Activated CD8-positive, alpha-beta T cell treated with anti-CD3 and anti-CD28 coated beads for 36 hours (primary cell): ENCODE measurements at regions not wholly inside any gene's neighbourhood (a gene's known extent, or its start where the extent isn't known, plus 50 kb on each side); places are given as distances from the start of the nearest gene placed in this dataset.

Experiments
- ATAC-seq: fragments of 200-7000 bp; cut with Tn5 transposase; one replicate; pipeline ENCODE4 v1.10.0; 2021; ENCODE audit warnings: mild to moderate bottlenecking, moderate library complexity
- CTCF ChIA-PET: fragments of 350-600 bp; sonication (Branson Sonifier 250); formaldehyde crosslinking; loops from one replicate; lab custom pipeline; 2021; ENCODE audit warnings: antibody characterized with exemption; lab: Charles Lee
- POLR2A ChIA-PET: fragments of 350-600 bp; sonication (Branson Sonifier 250); formaldehyde crosslinking; loops from one replicate; lab custom pipeline; 2021; ENCODE audit warnings: antibody characterized with exemption; lab: Charles Lee
- DNase-seq: peaks from one replicate; pipeline ENCODE4 v3.0.0-alpha.2; 2020
- H3K27ac Mint-ChIP-seq: one replicate; pipeline ENCODE4 v1.8.0; 2021; ENCODE audit warnings: mild to moderate bottlenecking, mixed read lengths
- H3K27me3 Mint-ChIP-seq: one replicate; pipeline ENCODE4 v1.8.0; 2021; ENCODE audit warnings: mixed read lengths
- H3K36me3 Mint-ChIP-seq: one replicate; pipeline ENCODE4 v1.8.0; 2021; ENCODE audit warnings: low read depth, mixed read lengths
- H3K4me1 Mint-ChIP-seq: one replicate; pipeline ENCODE4 v1.8.0; 2021; ENCODE audit warnings: low read depth, mixed read lengths
- H3K4me3 Mint-ChIP-seq: one replicate; pipeline ENCODE4 v1.8.0; 2021; ENCODE audit warnings: mild to moderate bottlenecking, moderate library complexity, mixed read lengths
- H3K9me3 Mint-ChIP-seq: one replicate; pipeline ENCODE4 v1.8.0; 2021; ENCODE audit warnings: mixed read lengths
- intact Hi-C: fragments of 100-400 bp; cut with micrococcal nuclease; formaldehyde crosslinking; loops from one replicate; pipeline ENCODE4 v1.10.0; 2022
- TF ChIP-seq, protein P1 (sequence below): fragments of 200-600 bp; IDR thresholded peaks from one replicate; pipeline ENCODE4 v1.8.0; 2022; ENCODE audit warnings: antibody characterized with exemption, mild to moderate bottlenecking

DNA sequence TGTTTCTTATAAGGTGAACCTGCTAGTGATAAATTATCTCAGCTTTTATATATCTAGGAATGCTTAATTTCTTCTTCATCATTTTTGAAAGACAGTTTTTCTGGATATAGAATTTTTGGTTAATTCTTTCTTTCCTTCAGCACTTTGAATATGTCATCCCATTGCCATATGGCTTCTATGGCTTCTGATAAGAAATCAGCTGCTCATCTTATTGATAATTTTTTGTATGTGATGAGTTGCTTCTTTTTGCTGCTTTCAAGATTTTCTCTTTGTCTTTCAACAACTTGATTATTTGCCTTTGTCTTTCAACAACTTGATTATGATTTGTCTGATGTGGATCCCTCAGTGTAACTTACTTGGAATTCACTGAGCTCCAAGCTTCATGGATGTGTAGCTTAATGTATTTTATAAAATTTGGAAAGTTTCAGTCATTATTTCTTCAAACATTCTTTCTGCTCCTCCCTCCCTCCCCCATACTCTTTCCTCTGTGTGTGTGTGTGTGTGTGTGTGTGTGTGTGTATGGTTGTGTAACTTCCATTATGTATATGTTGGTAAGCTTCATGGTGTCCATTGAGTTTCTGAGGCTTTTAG, 243.9 kb downstream of the TLE1 start:
- intact Hi-C loops: no loop called here
- Mint-ChIP-seq H3K4me1 (no peaks in the 10 kb centered on the region), H3K27ac (no peak overlapping the region), H3K36me3 (no peaks in the 10 kb centered on the region), H3K27me3 (no peaks in the 10 kb centered on the region), H3K9me3 (peaks cover 28% of the 10 kb centered on the region), H3K4me3 (no peak overlapping the region)
- CTCF ChIA-PET: no interaction called here
- POLR2A ChIA-PET: no interaction called here
- TF ChIP-seq, protein P1, sequence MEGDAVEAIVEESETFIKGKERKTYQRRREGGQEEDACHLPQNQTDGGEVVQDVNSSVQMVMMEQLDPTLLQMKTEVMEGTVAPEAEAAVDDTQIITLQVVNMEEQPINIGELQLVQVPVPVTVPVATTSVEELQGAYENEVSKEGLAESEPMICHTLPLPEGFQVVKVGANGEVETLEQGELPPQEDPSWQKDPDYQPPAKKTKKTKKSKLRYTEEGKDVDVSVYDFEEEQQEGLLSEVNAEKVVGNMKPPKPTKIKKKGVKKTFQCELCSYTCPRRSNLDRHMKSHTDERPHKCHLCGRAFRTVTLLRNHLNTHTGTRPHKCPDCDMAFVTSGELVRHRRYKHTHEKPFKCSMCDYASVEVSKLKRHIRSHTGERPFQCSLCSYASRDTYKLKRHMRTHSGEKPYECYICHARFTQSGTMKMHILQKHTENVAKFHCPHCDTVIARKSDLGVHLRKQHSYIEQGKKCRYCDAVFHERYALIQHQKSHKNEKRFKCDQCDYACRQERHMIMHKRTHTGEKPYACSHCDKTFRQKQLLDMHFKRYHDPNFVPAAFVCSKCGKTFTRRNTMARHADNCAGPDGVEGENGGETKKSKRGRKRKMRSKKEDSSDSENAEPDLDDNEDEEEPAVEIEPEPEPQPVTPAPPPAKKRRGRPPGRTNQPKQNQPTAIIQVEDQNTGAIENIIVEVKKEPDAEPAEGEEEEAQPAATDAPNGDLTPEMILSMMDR: no peak
- DNase-seq: no peak
- no peak for ATAC-seq

DNA sequence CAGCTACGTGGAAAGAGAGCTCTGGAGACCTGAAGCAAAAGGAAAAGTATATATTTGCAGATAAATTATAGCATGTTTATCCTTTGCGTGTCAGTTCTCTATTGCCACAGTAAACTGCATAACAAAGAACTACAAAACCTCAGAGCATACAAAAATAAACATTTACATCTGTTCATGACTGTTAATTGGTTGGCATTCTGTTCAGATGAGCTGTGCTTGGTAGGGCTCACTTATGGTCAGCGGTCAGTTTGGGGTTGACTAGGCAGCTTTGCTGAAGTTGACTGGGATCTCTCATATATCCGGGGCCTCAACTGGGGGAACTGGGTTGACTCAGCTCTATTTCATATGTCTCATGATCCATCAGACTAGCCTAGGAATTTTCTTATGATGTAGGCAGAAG, 257.7 kb downstream of the TLE1 start:
- intact Hi-C loops: no loop called here
- no peaks in the 10 kb centered on the region for H3K27me3 Mint-ChIP-seq
- H3K4me3 Mint-ChIP-seq: no peak overlapping the region
- no peaks in the 10 kb centered on the region for H3K4me1 Mint-ChIP-seq
- ChIA-PET CTCF (no interaction called here), POLR2A (no interaction called here)
- no peak overlapping the region for H3K27ac Mint-ChIP-seq
- no peak for ATAC-seq
- peaks cover 7% of the 10 kb centered on the region for H3K9me3 Mint-ChIP-seq
- DNase-seq: no peak
- no peaks in the 10 kb centered on the region for H3K36me3 Mint-ChIP-seq
- TF ChIP-seq, protein P1: no peak

DNA sequence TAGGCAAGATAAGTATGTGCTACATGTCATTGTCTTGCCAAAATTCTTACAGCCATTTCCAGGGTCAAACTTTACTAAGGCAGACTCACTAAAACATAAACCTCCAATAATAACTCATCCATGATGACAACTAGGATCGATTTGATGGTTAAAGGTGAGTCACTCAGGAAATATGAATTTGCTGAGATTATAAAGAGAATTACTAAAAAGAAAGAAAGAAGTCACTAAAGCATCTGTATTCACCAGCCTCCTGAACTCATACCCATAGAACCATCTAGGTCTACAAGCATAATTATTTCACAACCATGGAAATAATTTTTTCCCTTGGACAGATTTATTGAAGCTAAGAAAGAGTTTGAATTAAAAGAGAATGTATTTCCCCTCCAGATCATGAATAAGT, 258.6 kb downstream of the TLE1 start:
- ChIA-PET POLR2A (no interaction called here), CTCF (no interaction called here)
- no peak overlapping the region for H3K27ac Mint-ChIP-seq
- TF ChIP-seq, protein P1: no peak
- no peaks in the 10 kb centered on the region for H3K36me3 Mint-ChIP-seq
- H3K9me3 Mint-ChIP-seq: peaks cover 10% of the 10 kb centered on the region
- intact Hi-C loops: no loop called here
- ATAC-seq (no peak), DNase-seq (no peak)
- no peaks in the 10 kb centered on the region for H3K4me1 Mint-ChIP-seq
- H3K27me3 Mint-ChIP-seq: no peaks in the 10 kb centered on the region
- no peak overlapping the region for H3K4me3 Mint-ChIP-seq

DNA sequence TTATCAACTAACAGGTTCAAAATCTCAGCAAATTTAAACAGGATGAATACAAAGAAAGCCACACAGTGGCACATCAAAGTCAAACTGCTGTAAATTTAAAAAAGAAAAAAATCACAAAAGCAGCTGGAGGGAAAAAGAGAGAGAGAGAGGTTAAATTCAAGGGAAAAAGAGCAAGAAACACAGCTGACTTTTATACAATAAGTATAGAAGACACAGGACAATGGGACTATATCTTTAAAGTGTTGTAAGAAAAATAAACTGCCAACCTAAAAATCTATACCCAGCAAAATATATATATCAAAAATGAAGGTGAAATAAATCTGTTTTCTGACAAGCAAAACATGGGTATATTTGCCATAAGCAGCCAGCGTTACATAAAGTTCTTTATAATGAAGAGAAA, 261.5 kb downstream of the TLE1 start:
- H3K36me3 Mint-ChIP-seq: no peaks in the 10 kb centered on the region
- ATAC-seq (no peak), DNase-seq (no peak)
- H3K27me3 Mint-ChIP-seq: no peaks in the 10 kb centered on the region
- no peaks in the 10 kb centered on the region for H3K4me1 Mint-ChIP-seq
- H3K4me3 Mint-ChIP-seq: no peak overlapping the region
- peaks cover 10% of the 10 kb centered on the region for H3K9me3 Mint-ChIP-seq
- H3K27ac Mint-ChIP-seq: no peak overlapping the region
- CTCF ChIA-PET: no interaction called here
- POLR2A ChIA-PET: no interaction called here
- intact Hi-C loops: no loop called here
- TF ChIP-seq, protein P1: no peak

DNA sequence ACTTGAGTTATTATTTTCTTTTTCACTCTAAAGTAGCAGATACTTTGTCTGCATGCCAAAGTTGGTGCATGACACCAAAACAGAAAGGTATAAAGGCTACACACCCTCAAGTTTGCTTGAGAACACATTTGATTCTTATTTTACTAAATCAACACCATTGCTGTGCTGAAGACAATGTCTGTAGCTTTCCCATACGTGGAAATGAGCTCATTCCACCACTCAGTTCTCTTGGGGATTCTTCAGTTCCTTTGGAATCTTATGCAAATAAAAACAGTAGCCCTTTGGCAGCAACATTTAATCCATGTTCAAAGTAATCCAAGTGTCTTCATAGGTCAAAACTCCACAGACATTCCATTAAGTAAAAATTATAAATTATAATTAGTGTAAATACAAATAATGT, 264.9 kb downstream of the TLE1 start:
- DNase-seq (no peak), ATAC-seq (no peak)
- H3K4me1 Mint-ChIP-seq: no peaks in the 10 kb centered on the region
- H3K27me3 Mint-ChIP-seq: no peaks in the 10 kb centered on the region
- intact Hi-C loops: no loop called here
- no peaks in the 10 kb centered on the region for H3K36me3 Mint-ChIP-seq
- H3K27ac Mint-ChIP-seq: no peak overlapping the region
- TF ChIP-seq, protein P1: no peak
- ChIA-PET POLR2A (no interaction called here), CTCF (interaction anchor here (0.9 kb wide), 1 partner anchor 9 kb away, joined by 5 read pairs; no protein-coding TSS in a partner anchor)
- H3K4me3 Mint-ChIP-seq: no peak overlapping the region
- H3K9me3 Mint-ChIP-seq: peaks cover 9% of the 10 kb centered on the region
